Dermis blood vessel endothelial cell (primary cell): ENCODE measurements at regions not wholly inside any gene's neighbourhood (a gene's known extent, or its start where the extent isn't known, plus 50 kb on each side); places are given as distances from the start of the nearest gene placed in this dataset.

Experiments used
- DNase-seq: peaks from one replicate; pipeline ENCODE4 v3.0.0; 2010

- DNase-seq: no peak
These were observed 270.6 kb downstream of the PBX3 start for GRCh38 chr9:126017758-126018157.

- no peak for DNase-seq
These were observed 273.7 kb downstream of the PBX3 start for GRCh38 chr9:126020836-126021235.

- DNase-seq: no peak
These were observed 276.8 kb downstream of the PBX3 start for GRCh38 chr9:126023962-126024361.

- no peak for DNase-seq
These were observed 277.5 kb downstream of the PBX3 start for GRCh38 chr9:126024581-126025230.

- no peak for DNase-seq
These were observed 278.8 kb downstream of the PBX3 start for GRCh38 chr9:126025991-126026390.

- DNase-seq: no peak
These were observed 280.4 kb downstream of the PBX3 start for GRCh38 chr9:126027566-126027965.

GRCh38 chr9:126028746-126029145 is 281.6 kb downstream of the PBX3 start:
- no peak for DNase-seq

GRCh38 chr9:126030716-126031115 is 283.5 kb downstream of the PBX3 start:
- DNase-seq: no peak

GRCh38 chr9:126031116-126031515 is 283.9 kb downstream of the PBX3 start:
- no peak for DNase-seq

GRCh38 chr9:126032135-126032534 is 285.0 kb downstream of the PBX3 start:
- no peak for DNase-seq

GRCh38 chr9:126033318-126033717 is 286.1 kb downstream of the PBX3 start:
- DNase-seq: no peak

- DNase-seq: no peak
These were observed 286.8 kb downstream of the PBX3 start for GRCh38 chr9:126033956-126034355.

GRCh38 chr9:126036881-126037291 is 289.7 kb downstream of the PBX3 start:
- DNase-seq: no peak

- no peak for DNase-seq
These were observed 287.8 kb upstream of the MVB12B start for GRCh38 chr9:126038790-126039189.

- peak; percentile 26 for DNase-seq
These were observed 282.9 kb upstream of the MVB12B start for GRCh38 chr9:126043681-126044080.

- no peak for DNase-seq
These were observed 277.5 kb upstream of the MVB12B start for GRCh38 chr9:126049088-126049487.

GRCh38 chr9:126049896-126050604 is 276.6 kb upstream of the MVB12B start:
- DNase-seq: no peak

- no peak for DNase-seq
These were observed 276.0 kb upstream of the MVB12B start for GRCh38 chr9:126050605-126050990.

GRCh38 chr9:126051446-126052130 is 275.0 kb upstream of the MVB12B start:
- DNase-seq: no peak

GRCh38 chr9:126052791-126053190 is 273.8 kb upstream of the MVB12B start:
- no peak for DNase-seq

- DNase-seq: no peak
These were observed 272.7 kb upstream of the MVB12B start for GRCh38 chr9:126053913-126054312.

- DNase-seq: peak; percentile 17
These were observed 271.1 kb upstream of the MVB12B start for GRCh38 chr9:126055381-126055985.

GRCh38 chr9:126056312-126057021 is 270.2 kb upstream of the MVB12B start:
- DNase-seq: no peak
